ENCODE measurements at regions not wholly inside any gene's neighbourhood (a gene's known extent, or its start where the extent isn't known, plus 50 kb on each side); places are given as distances from the start of the nearest gene placed in this dataset.

DNA sequence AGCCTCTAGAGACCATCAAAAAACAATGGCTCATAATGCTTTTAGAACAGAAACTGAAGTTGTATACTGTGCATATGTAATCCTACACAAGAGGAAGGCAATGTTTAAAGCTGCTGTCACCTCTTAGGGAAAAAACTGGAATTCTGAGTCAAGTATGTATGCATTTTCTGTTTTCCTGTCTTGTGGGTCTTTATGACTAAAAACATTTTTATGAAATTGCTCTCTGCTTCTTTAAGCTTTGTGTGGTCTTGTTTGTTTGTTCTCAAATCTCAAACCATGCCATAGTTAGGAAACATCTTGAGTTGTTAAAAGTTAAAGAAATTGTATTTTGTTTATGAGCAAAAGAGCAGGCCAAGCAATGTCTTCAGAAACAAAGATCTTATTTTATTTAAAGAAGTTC is 80.9 kb upstream of the SOX2 start:
- Histone ChIP-seq H3K36me3 (ENCODE audit: low read depth) (no peaks in the 10 kb centered on the region), H3K4me3 (no peak overlapping the region), H3K4me1 (ENCODE audit: low read depth) (no peaks in the 10 kb centered on the region), H3K9me3 (no peaks in the 10 kb centered on the region)
- DNase-seq (no peak), ATAC-seq (no peak)
- intact Hi-C loops (cut with DNase I, micrococcal nuclease) = no loop called here
- TF ChIP-seq, protein P1, sequence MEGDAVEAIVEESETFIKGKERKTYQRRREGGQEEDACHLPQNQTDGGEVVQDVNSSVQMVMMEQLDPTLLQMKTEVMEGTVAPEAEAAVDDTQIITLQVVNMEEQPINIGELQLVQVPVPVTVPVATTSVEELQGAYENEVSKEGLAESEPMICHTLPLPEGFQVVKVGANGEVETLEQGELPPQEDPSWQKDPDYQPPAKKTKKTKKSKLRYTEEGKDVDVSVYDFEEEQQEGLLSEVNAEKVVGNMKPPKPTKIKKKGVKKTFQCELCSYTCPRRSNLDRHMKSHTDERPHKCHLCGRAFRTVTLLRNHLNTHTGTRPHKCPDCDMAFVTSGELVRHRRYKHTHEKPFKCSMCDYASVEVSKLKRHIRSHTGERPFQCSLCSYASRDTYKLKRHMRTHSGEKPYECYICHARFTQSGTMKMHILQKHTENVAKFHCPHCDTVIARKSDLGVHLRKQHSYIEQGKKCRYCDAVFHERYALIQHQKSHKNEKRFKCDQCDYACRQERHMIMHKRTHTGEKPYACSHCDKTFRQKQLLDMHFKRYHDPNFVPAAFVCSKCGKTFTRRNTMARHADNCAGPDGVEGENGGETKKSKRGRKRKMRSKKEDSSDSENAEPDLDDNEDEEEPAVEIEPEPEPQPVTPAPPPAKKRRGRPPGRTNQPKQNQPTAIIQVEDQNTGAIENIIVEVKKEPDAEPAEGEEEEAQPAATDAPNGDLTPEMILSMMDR (IDR thresholded peaks at IDR 0.05) = no peak

DNA sequence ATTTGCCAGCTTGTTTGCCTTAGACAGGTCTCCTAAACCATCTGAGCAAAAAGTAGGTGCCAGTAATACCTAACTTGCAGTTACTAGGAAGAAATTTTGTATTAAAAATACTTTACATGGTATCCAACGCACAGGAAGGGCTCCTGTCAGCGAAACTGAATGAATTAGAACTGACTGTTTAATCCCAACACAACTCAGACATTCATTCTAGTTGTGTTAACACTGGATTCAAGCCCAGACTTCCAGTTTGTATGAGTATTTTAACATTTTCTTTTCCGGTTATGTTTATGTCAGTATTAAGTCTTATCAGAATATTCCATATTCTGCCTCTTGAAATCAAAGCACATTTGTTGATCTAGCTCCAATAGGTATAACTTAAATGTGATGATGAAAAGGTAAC is 82.0 kb upstream of the SOX2 start:
- intact Hi-C loops (cut with DNase I, micrococcal nuclease) = no loop called here
- Histone ChIP-seq H3K4me1 (ENCODE audit: low read depth) (no peaks in the 10 kb centered on the region), H3K36me3 (ENCODE audit: low read depth) (no peaks in the 10 kb centered on the region), H3K4me3 (no peak overlapping the region), H3K9me3 (no peaks in the 10 kb centered on the region)
- TF ChIP-seq, protein P1 (IDR thresholded peaks at IDR 0.05) = no peak
- DNase-seq (no peak), ATAC-seq (no peak)

- Histone ChIP-seq H3K4me1 (ENCODE audit: low read depth) (no peaks in the 10 kb centered on the region), H3K36me3 (ENCODE audit: low read depth) (no peaks in the 10 kb centered on the region), H3K4me3 (no peak overlapping the region), H3K9me3 (no peaks in the 10 kb centered on the region)
- ATAC-seq (no peak), DNase-seq (no peak)
- TF ChIP-seq, protein P1 (IDR thresholded peaks at IDR 0.05) = no peak
- intact Hi-C loops (cut with DNase I, micrococcal nuclease) = no loop called here
Observed at GRCh38 chr3:181629029-181629428, 82.7 kb upstream of the SOX2 start.

DNA sequence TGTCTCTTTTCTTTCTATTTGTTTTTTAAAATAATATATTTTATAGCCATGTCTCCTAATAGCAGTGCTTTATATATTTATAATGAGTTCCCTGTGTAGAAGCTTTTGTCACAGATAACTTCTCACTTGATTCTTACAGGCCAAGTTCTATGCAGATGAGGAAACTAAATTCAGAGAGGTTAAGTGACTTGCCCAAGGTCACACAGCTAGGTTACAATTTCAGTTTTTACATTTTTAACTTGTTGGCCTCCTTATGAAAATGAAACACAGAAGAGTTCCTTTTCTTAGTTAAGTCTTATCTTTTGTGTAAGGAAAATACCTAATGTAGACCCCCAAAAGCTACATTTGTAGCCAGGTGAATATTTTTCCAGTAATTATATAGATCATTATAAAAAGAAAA is 83.3 kb upstream of the SOX2 start:
- TF ChIP-seq, protein P1 (IDR thresholded peaks at IDR 0.05) = no peak
- no peaks in the 10 kb centered on the region for H3K4me1 ChIP-seq (ENCODE audit: low read depth)
- intact Hi-C loops (cut with DNase I, micrococcal nuclease) = no loop called here
- no peak for ATAC-seq
- DNase-seq = no peak
- no peaks in the 10 kb centered on the region for H3K9me3 ChIP-seq
- H3K36me3 ChIP-seq (ENCODE audit: low read depth) = no peaks in the 10 kb centered on the region
- no peak overlapping the region for H3K4me3 ChIP-seq

GRCh38 chr3:181626036-181626435 is 85.7 kb upstream of the SOX2 start:
- TF ChIP-seq, protein P1 (IDR thresholded peaks at IDR 0.05) = no peak
- no peaks in the 10 kb centered on the region for H3K4me1 ChIP-seq (ENCODE audit: low read depth)
- no peak for ATAC-seq
- H3K36me3 ChIP-seq (ENCODE audit: low read depth) = no peaks in the 10 kb centered on the region
- no peak overlapping the region for H3K4me3 ChIP-seq
- intact Hi-C loops (cut with DNase I, micrococcal nuclease) = no loop called here
- H3K9me3 ChIP-seq = no peaks in the 10 kb centered on the region
- DNase-seq = no peak

Measured in mucosa of descending colon (tissue), 3 donors.